ENCODE measurements at regions not wholly inside any gene's neighbourhood (a gene's known extent, or its start where the extent isn't known, plus 50 kb on each side); places are given as distances from the start of the nearest gene placed in this dataset.
A peak's percentile ranks its signal among the peaks of the same experiment; 100 is the strongest.
"Not testable (repeated sequence)": the region's sequence is repeated elsewhere in the genome, so short reads cannot be mapped to it uniquely, and the experiment has no call there.

- H4K20me1 ChIP-seq (replicated peaks in 1 of 2; ENCODE audit: control insufficient read depth in 1 of 2, insufficient read depth in 2 of 2, low read length in 2 of 2); H3K4me3 ChIP-seq (ENCODE audit: extremely low read depth in 1 of 4, insufficient read depth in 2 of 4, low read depth in 3 of 4, low read length in 4 of 4); DNase-seq (ENCODE audit: low read depth in 1 of 2, low spot score in 2 of 2); H3K27me3 ChIP-seq (replicated peaks in 1 of 4; ENCODE audit: control insufficient read depth in 3 of 4, extremely low read depth in 1 of 4, insufficient read depth in 3 of 4, low read length in 3 of 4); H2BK120ac ChIP-seq (replicated peaks; ENCODE audit: low read depth, low read length); H3K9me3 ChIP-seq (ENCODE audit: insufficient read depth in 2 of 2, low read depth in 1 of 2, low read length in 1 of 2); H3K27ac ChIP-seq (ENCODE audit: low read depth, low read length); H3K23me2 ChIP-seq (ENCODE audit: low read depth, low read length); POLR2A ChIA-PET (ENCODE audit: partially characterized antibody); H3K4ac ChIP-seq (replicated peaks; ENCODE audit: insufficient read length, low read depth, low read length); H3K14ac ChIP-seq (ENCODE audit: insufficient read length); H3K23ac ChIP-seq (ENCODE audit: insufficient read length); H3K79me1 ChIP-seq (ENCODE audit: low read depth, low read length); H3K36me3 ChIP-seq (ENCODE audit: control insufficient read depth in 2 of 4, insufficient read depth in 4 of 4, low read length in 3 of 4); H4K8ac ChIP-seq (ENCODE audit: extremely low read depth, insufficient read depth, low read length); H3K79me2 ChIP-seq (ENCODE audit: control insufficient read depth in 1 of 2, insufficient read depth in 2 of 2, low read length in 2 of 2); H3K9ac ChIP-seq (replicated peaks in 1 of 4; ENCODE audit: extremely low read depth in 1 of 4, low read depth in 3 of 4, low read length in 3 of 4); H2AFZ ChIP-seq (ENCODE audit: low read length); H3K56ac ChIP-seq (replicated peaks; ENCODE audit: insufficient read length, low read depth, low read length); H2BK12ac ChIP-seq (ENCODE audit: low read depth, low read length); FAIRE-seq: not testable (repeated sequence)
- Histone ChIP-seq H3K18ac (ENCODE audit: extremely low read depth, low read length) (peak overlapping the region; percentile 71), H3K4me1 (replicated peaks in 1 of 4; ENCODE audit: control insufficient read depth in 3 of 4, insufficient read depth in 4 of 4, low read length in 3 of 4) (peaks cover 0 to 13% (median 4%) of the 10 kb centered on the region in 4 experiments; a peak in 5 of 7 replicates), H2BK15ac (ENCODE audit: low read length) (peak overlapping the region; percentile 55; the same call in 1 of the 2 replicates), H2AK5ac (ENCODE audit: low read depth, low read length) (peak overlapping the region; percentile 78; the same call in 1 of the 2 replicates), H4K91ac (replicated peaks; ENCODE audit: insufficient read length, low read length) (peak overlapping the region; percentile 28), H3K4me2 (ENCODE audit: insufficient read depth in 1 of 2, low read depth in 2 of 2, low read length in 2 of 2) (peak overlapping the region in 1 of 2 experiments; percentile 68; a peak in 2 of 4 replicates), H2BK5ac (ENCODE audit: low read depth, low read length) (peak overlapping the region; percentile 72; the same call in 1 of the 2 replicates), H4K5ac (ENCODE audit: insufficient read length, low read depth, low read length) (peak overlapping the region; percentile 23), H2BK20ac (ENCODE audit: low read length) (peak overlapping the region; percentile 28; the same call in 1 of the 2 replicates)
- CTCF ChIA-PET (ENCODE audit: partially characterized antibody) = interaction anchor here (1.1 to 3.0 kb wide), 3 partner anchors 17 to 201 kb away, joined by 3 to 11 read pairs (median 5); no protein-coding TSS in a partner anchor
- WGBS, 2 experiments (ENCODE audit: extremely low coverage in 1 of 2, insufficient coverage in 1 of 2, insufficient read length in 1 of 2, insufficient replicate concordance in 2 of 2, low coverage in 1 of 2, low lambda C conversion rate in 2 of 2, missing lambda C conversion rate in 1 of 2) = 82% methylated on average over 11 of the region's 20 CpGs; no CpG with 5 or more reads in 1 of the 2 experiments
These were observed 294.9 kb downstream of the MYCN start for GRCh38 chr2:16235291-16235690.

All from H1 (cell line).